HFF-Myc (cell line): ENCODE measurements at regions not wholly inside any gene's neighbourhood (a gene's known extent, or its start where the extent isn't known, plus 50 kb on each side); places are given as distances from the start of the nearest gene placed in this dataset.

Experiments
- DNase-seq: peaks from one replicate; pipeline ENCODE4 v3.0.0-alpha.2; 2011; ENCODE audit warnings: low read depth; ENCODE audit errors: extremely low read depth
- H3K4me3 ChIP-seq: replicated peaks from 2 replicates; pipeline ENCODE4 v1.5.1; 2011; ENCODE audit warnings: low read depth, mild to moderate bottlenecking, control low read depth, low read length
- CTCF ChIP-seq: IDR thresholded peaks from 2 replicates; pipeline ENCODE4 v1.5.1; 2012; ENCODE audit warnings: mild to moderate bottlenecking, low read depth, low read length, control low read depth; ENCODE audit errors: missing control alignments

GRCh38 chr4:1558205-1558604, 125.9 kb downstream of the FAM53A start:
- DNase-seq, result no peak
- TF ChIP-seq CTCF, result no peak
- no peak overlapping the region for H3K4me3 ChIP-seq

- no peak for DNase-seq
- no peak overlapping the region for H3K4me3 ChIP-seq
- TF ChIP-seq CTCF, result no peak
Measured at GRCh38 chr4:1557221-1557597, 126.9 kb downstream of the FAM53A start.

- no peak overlapping the region for H3K4me3 ChIP-seq
- TF ChIP-seq CTCF, result no peak
- no peak for DNase-seq
Measured at GRCh38 chr4:1556541-1557220, 127.4 kb downstream of the FAM53A start.

- DNase-seq, result no peak
- no peak overlapping the region for H3K4me3 ChIP-seq
- TF ChIP-seq CTCF, result no peak
Measured at GRCh38 chr4:1554876-1555265, 129.2 kb downstream of the FAM53A start.

- TF ChIP-seq CTCF, result no peak
- no peak for DNase-seq
- H3K4me3 ChIP-seq, result no peak overlapping the region
Measured at GRCh38 chr4:1554246-1554875, 129.8 kb downstream of the FAM53A start.

GRCh38 chr4:1553365-1553764, 130.7 kb downstream of the FAM53A start:
- TF ChIP-seq CTCF, result no peak

More at GRCh38 chr4:1553365-1553764, 130.7 kb downstream of the FAM53A start:
- no peak for DNase-seq
- H3K4me3 ChIP-seq, result no peak overlapping the region
